Suppressor macrophage (primary cell): ENCODE measurements at regions not wholly inside any gene's neighbourhood (a gene's known extent, or its start where the extent isn't known, plus 50 kb on each side); places are given as distances from the start of the nearest gene placed in this dataset.

Experiments used
- DNase-seq, 4 experiments: peaks; one replicate each; pipeline ENCODE4 v3.0.0-alpha.2; 2020 to 2022

DNA sequence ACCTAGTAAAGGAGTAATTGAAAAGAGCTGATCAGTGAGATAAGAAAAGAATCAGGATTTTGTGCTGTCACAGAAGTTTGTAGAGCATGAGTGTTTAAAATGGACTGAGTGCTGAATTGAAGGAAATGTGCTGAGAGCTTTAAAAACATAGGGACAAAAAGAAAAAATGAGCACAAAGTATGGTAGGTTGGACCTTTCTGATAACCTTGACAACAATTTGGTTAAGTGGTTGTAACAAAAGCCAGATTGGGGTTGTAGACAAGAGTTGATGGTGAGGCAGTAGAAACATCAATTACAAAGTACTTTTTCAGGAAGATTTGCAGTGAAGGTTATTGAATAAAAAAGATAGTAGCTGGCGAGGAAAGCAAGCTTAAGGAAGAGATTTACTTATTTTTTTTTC is 674.7 kb upstream of the KIF2B start:
- no peak for DNase-seq

DNA sequence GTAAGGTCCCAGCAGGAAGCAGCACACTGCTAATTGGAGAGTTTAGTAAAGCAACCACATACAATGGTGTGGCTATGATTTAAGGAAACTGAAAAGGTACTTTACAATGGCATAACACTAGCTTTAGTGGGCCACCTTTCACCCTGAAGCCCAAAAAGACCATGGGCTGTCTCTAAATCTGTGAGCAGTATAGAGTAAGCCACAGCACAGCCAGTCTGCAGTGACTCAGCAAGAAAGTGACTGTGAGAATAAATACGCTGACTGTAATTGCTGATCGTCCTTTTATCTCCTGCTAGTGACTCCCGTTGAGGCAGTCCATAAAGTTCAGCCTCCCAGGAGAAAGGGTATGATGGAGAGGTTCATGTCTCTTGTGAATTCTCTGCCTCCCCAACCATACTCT is 679.8 kb upstream of the KIF2B start:
- DNase-seq = no peak

- DNase-seq = no peak
Observed at GRCh38 chr17:53141731-53142130, 681.0 kb upstream of the KIF2B start.

GRCh38 chr17:53141280-53141679 is 681.4 kb upstream of the KIF2B start:
- no peak for DNase-seq

- DNase-seq = no peak
Observed at GRCh38 chr17:53137869-53138268, 684.9 kb upstream of the KIF2B start.

DNA sequence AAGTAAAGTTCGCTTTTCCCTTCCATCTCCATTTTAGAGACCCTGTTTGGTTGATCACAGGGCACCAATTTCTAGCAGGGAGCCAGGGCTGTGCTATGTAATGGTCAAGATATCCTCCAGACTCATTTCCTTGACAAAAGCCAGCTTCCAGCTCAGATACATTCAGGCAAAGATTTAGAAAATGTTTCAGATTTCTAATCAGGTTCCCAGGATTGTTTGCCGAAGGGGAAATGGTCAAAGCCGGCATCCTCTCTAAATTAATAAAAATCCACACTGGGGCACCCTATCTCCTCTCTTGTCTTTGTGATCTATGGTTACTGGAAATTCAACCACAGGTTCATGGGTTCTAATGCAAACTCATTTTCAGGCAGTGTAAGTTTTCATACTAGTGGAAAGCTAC is 686.8 kb upstream of the KIF2B start:
- DNase-seq = no peak

- DNase-seq = no peak
Observed at GRCh38 chr17:53134548-53134947, 688.2 kb upstream of the KIF2B start.

DNA sequence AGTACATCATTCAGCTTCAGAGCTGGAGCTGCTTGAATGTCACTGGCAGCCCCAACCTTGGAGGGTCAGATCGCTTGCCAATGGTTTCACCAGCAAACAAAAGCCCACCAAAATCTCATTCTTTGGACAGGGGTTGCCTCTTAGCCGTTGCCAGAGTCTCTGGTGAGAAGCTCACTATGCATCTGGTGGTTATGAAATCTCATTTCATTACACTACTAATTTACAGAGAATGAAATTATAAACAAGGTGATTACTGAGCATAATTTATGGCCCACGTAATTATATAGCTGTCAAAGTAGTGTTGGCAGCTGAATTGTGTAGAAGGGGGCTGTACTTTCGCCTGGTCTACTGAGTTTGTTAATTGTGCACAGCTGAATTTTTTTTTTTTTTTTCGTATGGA is 688.9 kb upstream of the KIF2B start:
- DNase-seq = no peak

- DNase-seq = no peak
Observed at GRCh38 chr17:53129863-53130262, 692.9 kb upstream of the KIF2B start.

GRCh38 chr17:53127331-53127730 is 695.4 kb upstream of the KIF2B start:
- DNase-seq = no peak

- no peak for DNase-seq
Observed at GRCh38 chr17:53122966-53123365, 699.8 kb upstream of the KIF2B start.

DNA sequence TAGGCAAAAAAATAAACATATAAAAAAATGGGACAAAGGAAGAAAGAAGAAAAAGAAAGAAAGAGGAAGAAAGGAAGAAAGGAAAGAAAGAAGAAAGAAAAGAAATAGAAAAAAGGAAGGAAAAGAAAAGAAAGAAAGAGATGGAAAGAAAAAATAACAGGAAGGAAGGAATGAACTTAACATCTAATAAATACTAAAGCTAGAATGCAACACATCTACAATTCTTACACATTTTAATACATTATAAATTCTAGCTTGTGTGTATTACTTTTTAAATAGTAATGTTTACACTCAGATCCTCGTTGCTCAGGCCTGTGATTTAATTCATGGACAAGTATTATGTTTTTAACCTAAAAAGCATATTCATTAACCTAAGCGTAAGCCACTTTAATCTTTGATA is 703.0 kb upstream of the KIF2B start:
- no peak for DNase-seq

- DNase-seq = no peak
Observed at GRCh38 chr17:53118948-53119347, 703.8 kb upstream of the KIF2B start.

- no peak for DNase-seq
Observed at GRCh38 chr17:53106886-53107285, 715.8 kb upstream of the KIF2B start.

- no peak for DNase-seq
Observed at GRCh38 chr17:53101706-53102105, 721.0 kb upstream of the KIF2B start.

- no peak for DNase-seq
Observed at GRCh38 chr17:53100126-53100525, 722.6 kb upstream of the KIF2B start.

- DNase-seq = no peak
Observed at GRCh38 chr17:53093391-53093790, 729.3 kb upstream of the KIF2B start.

GRCh38 chr17:53092072-53092471 is 730.7 kb upstream of the KIF2B start:
- no peak for DNase-seq

GRCh38 chr17:53090770-53091169 is 732.0 kb upstream of the KIF2B start:
- no peak for DNase-seq

DNA sequence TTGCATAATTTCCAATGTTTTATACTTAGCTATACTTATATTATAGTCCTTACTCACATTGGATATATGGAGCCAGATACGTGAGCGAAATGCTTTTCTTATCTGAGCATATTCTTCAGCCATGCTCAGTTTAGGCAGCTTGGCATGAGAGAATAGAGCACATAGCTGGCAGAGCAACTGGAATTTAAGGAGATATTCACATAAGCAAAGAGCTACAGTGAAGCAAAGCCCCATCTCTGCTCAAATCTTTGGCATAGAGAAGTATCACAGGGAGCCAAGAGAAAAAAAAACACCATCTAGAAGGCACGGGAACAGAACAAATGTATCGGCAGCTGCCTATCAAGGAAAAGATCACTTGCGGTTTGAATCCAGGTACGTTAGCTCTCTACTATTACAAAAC is 734.2 kb upstream of the KIF2B start:
- DNase-seq = no peak

GRCh38 chr17:53061446-53061845 is 761.3 kb upstream of the KIF2B start:
- no peak for DNase-seq

DNA sequence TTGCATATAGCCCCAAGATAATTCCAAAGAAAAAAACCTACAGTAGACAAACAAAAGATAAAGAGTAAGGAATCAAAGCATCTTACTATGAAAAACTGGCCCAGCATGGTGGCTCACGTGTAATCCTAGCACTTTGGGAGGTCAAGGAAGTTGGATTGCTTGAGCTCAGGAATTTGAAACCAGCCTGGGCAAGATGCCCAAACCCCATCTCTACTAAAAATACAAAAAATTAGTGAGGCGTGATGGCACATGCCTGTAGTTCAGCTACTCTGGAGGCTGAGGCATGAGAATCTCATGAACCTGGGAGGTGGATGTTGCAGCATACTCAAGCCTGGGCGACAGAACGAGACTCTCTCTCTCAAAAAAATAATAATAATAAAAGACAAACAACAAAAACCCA is 764.7 kb upstream of the KIF2B start:
- no peak for DNase-seq

- DNase-seq = no peak
Observed at GRCh38 chr17:53046781-53047180, 775.9 kb upstream of the KIF2B start.

DNA sequence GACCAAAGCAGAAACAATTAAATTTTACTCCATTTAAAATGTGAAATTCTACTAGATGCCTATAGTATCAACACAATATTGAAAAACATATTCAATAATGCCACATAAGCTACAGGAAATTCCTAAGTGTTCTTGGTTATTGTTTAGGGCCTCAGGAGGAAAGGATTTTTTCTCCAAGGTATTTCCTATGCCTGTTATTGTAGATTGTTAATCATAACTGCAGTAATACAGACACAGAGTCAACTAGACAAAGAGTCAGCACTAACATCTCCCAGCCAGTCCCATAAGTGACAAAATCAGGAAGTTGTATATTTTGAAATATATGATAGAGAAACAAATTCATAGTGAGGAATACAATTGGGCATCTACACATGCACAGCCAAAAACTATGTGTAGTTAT is 782.7 kb upstream of the KIF2B start:
- DNase-seq = no peak

DNA sequence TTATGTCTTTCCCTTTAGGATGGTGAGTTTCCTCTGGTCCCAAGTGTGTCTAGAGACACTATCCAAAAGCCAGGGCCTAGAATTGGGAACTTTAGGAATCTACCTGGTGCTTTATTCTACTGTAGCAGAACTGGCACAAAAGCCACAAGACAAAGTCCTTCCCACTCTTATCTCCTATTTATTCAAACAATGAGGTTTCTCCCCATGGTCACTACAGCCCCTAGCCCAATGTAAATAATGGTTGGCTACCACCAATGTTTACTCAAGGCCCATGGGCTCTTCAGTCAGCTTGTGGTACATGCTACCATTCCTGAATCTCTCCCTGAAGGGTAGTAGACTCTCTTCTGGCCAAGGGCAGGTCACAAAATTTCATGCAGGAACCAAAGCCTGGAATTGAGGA is 789.4 kb upstream of the KIF2B start:
- no peak for DNase-seq

- DNase-seq = no peak
Observed at GRCh38 chr17:53032861-53033271, 789.9 kb upstream of the KIF2B start.
